NB4 (cell line): ENCODE measurements at regions not wholly inside any gene's neighbourhood (a gene's known extent, or its start where the extent isn't known, plus 50 kb on each side); places are given as distances from the start of the nearest gene placed in this dataset.

Source experiments
- CTCF ChIP-seq: IDR thresholded peaks from one replicate; pipeline ENCODE4 v1.5.1; 2012; ENCODE audit warnings: low read depth, low read length
- MAX ChIP-seq: IDR thresholded peaks from 2 replicates; pipeline ENCODE4 v1.6.1; 2011; ENCODE audit warnings: low read depth, low read length
- MYC ChIP-seq: IDR thresholded peaks from 2 replicates; pipeline ENCODE4 v1.6.1; 2011; ENCODE audit warnings: low read depth, low read length

- TF ChIP-seq CTCF: no peak
- TF ChIP-seq MAX: no peak
- TF ChIP-seq MYC: no peak
These were observed 64.5 kb upstream of the CHRM3 start for GRCh38 chr1:239321877-239322276.
